Pancreas (tissue), 10 donors: ENCODE measurements at regions not wholly inside any gene's neighbourhood (a gene's known extent, or its start where the extent isn't known, plus 50 kb on each side); places are given as distances from the start of the nearest gene placed in this dataset.

Source experiments
- ATAC-seq, 4 donors: fragments of 200-7000 bp; cut with Tn5 transposase; one replicate each; pipeline versions ENCODE4 v1.8.0 to v1.9.1; 2020; ENCODE audit warnings: mild to moderate bottlenecking in 4 of 4, moderate library complexity in 4 of 4
- DNase-seq, 6 donors: peaks; one replicate each; pipeline ENCODE4 v3.0.0-alpha.2; 2020
- FAIRE-seq: peaks from 2 replicates; lab custom pipeline; 2012; peaks lifted over from hg19 to GRCh38; lab: Jason Lieb, UNC
- H3K27ac ChIP-seq, 4 donors: fragments of 200-600 bp; sonication (generic); 1 replicate in 3 of 4; 2 replicates in 1 of 4; pipeline versions ENCODE4 v1.5.0 to v1.8.0; 2020
- H3K27me3 ChIP-seq, 4 donors: fragments of 200-600 bp; one replicate each; pipeline ENCODE4 v1.8.0; 2021
- H3K36me3 ChIP-seq, 3 donors: fragments of 200-600 bp; sonication (generic) in 1 of 3; one replicate each; pipeline versions ENCODE4 v1.5.0 to v1.8.0; 2020 to 2021
- H3K4me1 ChIP-seq, 3 donors: fragments of 200-600 bp; one replicate each; pipeline ENCODE4 v1.8.0; 2021
- H3K4me3 ChIP-seq, 4 donors: fragments of 200-600 bp; sonication (generic) in 2 of 4; one replicate each; pipeline versions ENCODE4 v1.5.0 to v1.8.0; 2020 to 2021
- H3K9me3 ChIP-seq, 4 donors: fragments of 200-600 bp; one replicate each; pipeline ENCODE4 v1.8.0; 2021
- WGBS, 2 donors: extraction: QIAGEN DNeasy Blood & Tissue Kit; methylation state at CpG; one replicate each; pipeline ENCODE4 v1.1.7; 2013; 5-methylcytosine and 5-hydroxymethylcytosine counted together
- intact Hi-C, 3 donors: fragments of 100-400 bp; cut with DNase I; formaldehyde crosslinking; loops; one replicate each; pipeline versions ENCODE4 v1.11.1 to v1.14.2; 2022
- TF ChIP-seq, protein P1 (sequence below), 4 donors: fragments of 200-600 bp; sonication (generic) in 3 of 4; IDR thresholded peaks; one replicate each; pipeline versions ENCODE4 v1.5.0 to v1.8.0; 2021; ENCODE audit warnings: antibody characterized with exemption in 4 of 4
- donor health status: healthy with polysubstance abuse.
- donor health status: DM: no; HTN: no; CAD: no; lungs with moderate emphysema.
- donor health status: DM: no; HTN: no; CAD: no.
- donor health status: control.
- donor health status: control.
- donor health status: Bipolar disorder and iron deficiency.
- donor health status: DM: yes; HTN: yes; CAD: no.
- donor health status: DM: no; HTN: no; CAD: no.
- donor health status: DM: no; HTN: no; CAD: no.
- donor health status: DM: yes; HTN: yes; CAD: no.

DNA sequence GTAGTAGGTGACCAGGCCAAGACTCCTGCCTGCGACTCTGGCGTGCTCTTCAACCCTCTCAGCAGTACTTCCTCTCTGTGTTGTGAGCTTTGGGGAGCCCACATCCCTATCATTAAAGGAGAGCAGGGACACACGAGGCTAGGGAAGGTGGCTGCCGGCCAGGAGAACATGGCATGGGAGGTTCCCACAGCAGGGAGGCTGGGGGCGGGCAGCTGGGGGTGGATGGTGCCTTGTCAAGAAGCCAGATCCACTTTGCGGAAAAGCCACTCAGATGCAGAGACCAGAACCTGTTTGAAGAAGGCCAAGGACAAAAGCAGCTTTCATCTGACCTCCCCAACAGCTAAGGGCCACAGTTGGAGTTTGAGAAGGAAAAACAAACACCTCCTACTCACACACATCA, 198.6 kb downstream of the BCL11B start:
- Histone ChIP-seq H3K4me3 (no peak overlapping the region), H3K9me3 (no peaks in the 10 kb centered on the region), H3K27me3 (no peaks in the 10 kb centered on the region), H3K4me1 (no peaks in the 10 kb centered on the region), H3K36me3 (no peaks in the 10 kb centered on the region), H3K27ac (no peak overlapping the region)
- TF ChIP-seq, protein P1, sequence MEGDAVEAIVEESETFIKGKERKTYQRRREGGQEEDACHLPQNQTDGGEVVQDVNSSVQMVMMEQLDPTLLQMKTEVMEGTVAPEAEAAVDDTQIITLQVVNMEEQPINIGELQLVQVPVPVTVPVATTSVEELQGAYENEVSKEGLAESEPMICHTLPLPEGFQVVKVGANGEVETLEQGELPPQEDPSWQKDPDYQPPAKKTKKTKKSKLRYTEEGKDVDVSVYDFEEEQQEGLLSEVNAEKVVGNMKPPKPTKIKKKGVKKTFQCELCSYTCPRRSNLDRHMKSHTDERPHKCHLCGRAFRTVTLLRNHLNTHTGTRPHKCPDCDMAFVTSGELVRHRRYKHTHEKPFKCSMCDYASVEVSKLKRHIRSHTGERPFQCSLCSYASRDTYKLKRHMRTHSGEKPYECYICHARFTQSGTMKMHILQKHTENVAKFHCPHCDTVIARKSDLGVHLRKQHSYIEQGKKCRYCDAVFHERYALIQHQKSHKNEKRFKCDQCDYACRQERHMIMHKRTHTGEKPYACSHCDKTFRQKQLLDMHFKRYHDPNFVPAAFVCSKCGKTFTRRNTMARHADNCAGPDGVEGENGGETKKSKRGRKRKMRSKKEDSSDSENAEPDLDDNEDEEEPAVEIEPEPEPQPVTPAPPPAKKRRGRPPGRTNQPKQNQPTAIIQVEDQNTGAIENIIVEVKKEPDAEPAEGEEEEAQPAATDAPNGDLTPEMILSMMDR (IDR thresholded peaks at IDR 0.05), result no peak
- no peak for DNase-seq
- WGBS, 2 donors, result 37 to 38% methylated on average over 6 of the region's 6 CpGs
- ATAC-seq, result no peak
- FAIRE-seq, result no peak
- intact Hi-C loops, result no loop called here

DNA sequence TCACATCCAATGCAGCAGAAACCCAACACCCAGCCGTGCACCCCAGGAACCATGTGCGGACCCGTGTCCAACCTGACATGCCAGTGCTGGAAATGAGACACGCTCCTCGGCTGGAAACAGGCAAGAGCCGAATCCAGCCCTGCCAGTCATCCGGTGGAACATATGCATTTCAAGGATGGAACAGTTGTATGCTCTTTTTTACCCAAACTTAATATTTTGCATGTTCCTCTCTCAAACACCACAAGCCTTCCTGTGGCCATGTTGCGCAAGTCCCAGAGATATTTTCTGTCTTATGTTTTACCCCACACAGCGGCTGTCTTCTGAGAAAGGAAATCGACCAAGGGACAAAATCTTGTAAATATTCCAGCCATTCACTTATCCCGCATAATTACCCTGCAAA, 196.9 kb downstream of the BCL11B start:
- TF ChIP-seq, protein P1 (IDR thresholded peaks at IDR 0.05), result no peak
- Histone ChIP-seq H3K36me3 (no peaks in the 10 kb centered on the region), H3K9me3 (no peaks in the 10 kb centered on the region), H3K27me3 (no peaks in the 10 kb centered on the region), H3K4me1 (no peaks in the 10 kb centered on the region), H3K27ac (no peak overlapping the region), H3K4me3 (no peak overlapping the region)
- DNase-seq (no peak), FAIRE-seq (no peak), ATAC-seq (peak in 1 of 4 donors; percentile 15)
- 72 to 79% methylated on average over 11 of the region's 11 CpGs for WGBS, 2 donors
- intact Hi-C loops, result no loop called here

DNA sequence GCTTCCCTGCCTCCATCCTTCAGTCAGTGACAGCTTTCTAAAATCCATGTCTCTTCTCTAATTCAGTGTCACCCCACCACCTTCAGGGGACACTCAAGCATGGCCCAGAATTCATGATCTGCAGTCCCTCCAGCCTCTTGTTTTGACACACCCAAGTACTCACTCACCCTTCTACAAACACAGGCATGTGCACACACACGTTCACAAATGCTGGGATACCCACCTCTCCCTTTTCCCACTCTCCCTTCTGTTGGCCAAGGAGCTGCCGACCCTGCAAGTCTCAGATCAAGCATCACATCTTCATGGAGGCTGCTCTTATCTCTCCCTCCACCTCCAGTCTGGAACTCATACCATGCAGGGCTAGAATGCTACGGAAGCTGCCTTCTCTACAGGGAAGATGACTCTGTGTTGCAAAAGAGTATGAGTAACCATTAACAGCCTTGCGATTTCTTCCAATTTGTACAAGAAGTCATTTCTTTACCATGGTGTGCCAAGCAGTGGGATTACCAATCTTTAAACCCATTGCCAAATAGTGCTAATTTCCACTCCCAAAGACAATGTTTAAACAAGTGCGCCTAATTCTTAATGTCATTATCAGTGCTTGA, 196.1 kb downstream of the BCL11B start:
- DNase-seq (no peak), FAIRE-seq (no peak), ATAC-seq (peak in 1 of 4 donors; percentile 23)
- no peaks in the 10 kb centered on the region for H3K27me3 ChIP-seq
- no peaks in the 10 kb centered on the region for H3K36me3 ChIP-seq
- H3K4me3 ChIP-seq, result no peak overlapping the region
- no peak overlapping the region for H3K27ac ChIP-seq
- intact Hi-C loops, result no loop called here
- H3K9me3 ChIP-seq, result no peaks in the 10 kb centered on the region
- TF ChIP-seq, protein P1 (IDR thresholded peaks at IDR 0.05), result no peak
- WGBS, 2 donors, result 51 to 61% methylated on average over 5 of the region's 5 CpGs
- no peaks in the 10 kb centered on the region for H3K4me1 ChIP-seq

DNA sequence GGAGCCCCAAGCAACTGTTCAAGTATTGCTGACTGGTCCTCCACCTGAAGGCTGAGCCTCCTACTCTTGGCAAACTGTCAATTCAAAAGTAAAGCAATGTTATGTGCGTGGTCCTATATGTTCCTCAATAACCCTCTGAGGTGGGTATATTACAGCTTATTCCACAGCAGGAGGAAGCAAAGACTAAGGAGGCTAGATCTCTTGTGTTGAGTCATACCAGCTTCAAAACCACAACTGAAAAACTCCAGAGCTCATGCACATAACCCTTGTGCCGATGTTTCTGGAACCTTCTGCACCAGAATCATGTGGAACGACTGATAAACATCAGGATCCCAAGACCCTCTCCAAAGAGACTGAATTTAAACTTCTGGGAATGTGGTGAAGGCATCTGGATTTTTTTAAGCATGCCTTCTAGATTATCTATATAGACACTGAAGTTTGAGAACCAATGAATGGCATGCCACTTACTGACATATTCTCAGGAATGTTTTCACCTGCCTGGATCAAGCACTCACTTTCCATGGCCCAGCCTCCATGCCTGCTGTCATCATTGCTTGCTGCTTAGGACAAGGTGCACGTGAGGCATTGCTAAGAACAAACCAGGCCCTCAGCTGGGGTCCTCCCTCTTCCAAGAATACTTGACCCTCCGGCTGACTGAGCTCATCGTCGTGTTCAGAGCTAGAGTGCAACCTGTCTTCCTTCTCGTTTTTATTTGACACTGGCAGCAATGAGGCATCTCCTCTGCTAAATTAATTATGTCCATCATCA, 194.7 kb downstream of the BCL11B start:
- no peak for FAIRE-seq
- H3K27ac ChIP-seq, result no peak overlapping the region
- TF ChIP-seq, protein P1 (IDR thresholded peaks at IDR 0.05), result no peak
- 59 to 71% methylated on average over 8 of the region's 8 CpGs for WGBS, 2 donors
- H3K9me3 ChIP-seq, result no peaks in the 10 kb centered on the region
- intact Hi-C loops, result no loop called here
- H3K4me1 ChIP-seq, result no peaks in the 10 kb centered on the region
- H3K36me3 ChIP-seq, result no peaks in the 10 kb centered on the region
- H3K4me3 ChIP-seq, result no peak overlapping the region
- no peak for DNase-seq
- ATAC-seq, result no peak
- no peaks in the 10 kb centered on the region for H3K27me3 ChIP-seq

DNA sequence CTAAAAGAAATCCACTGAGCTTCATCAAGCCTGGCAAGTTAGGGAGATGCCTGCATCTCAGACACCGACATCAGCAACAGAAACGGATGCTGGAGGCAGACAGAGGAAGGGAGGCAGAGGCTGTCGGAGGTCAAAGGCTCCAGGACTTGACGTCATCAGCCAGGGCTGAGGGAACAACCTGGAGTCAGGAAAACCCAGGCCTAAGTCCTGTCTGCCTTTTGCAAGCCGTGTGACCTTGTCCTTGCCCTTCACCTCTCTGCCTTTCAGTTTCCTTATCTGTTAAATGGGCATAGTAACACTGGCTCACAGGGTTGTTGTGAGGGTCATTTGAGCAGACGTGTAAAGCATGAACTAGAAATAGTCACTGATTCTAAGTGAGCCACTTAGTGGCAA, 194.2 kb downstream of the BCL11B start:
- no peak for FAIRE-seq
- no peaks in the 10 kb centered on the region for H3K36me3 ChIP-seq
- 58 to 68% methylated on average over 6 of the region's 6 CpGs for WGBS, 2 donors
- TF ChIP-seq, protein P1 (IDR thresholded peaks at IDR 0.05), result no peak
- no peak for DNase-seq
- no peak overlapping the region for H3K4me3 ChIP-seq
- no peak for ATAC-seq
- intact Hi-C loops, result no loop called here
- no peaks in the 10 kb centered on the region for H3K4me1 ChIP-seq
- H3K27ac ChIP-seq, result no peak overlapping the region
- no peaks in the 10 kb centered on the region for H3K9me3 ChIP-seq
- H3K27me3 ChIP-seq, result no peaks in the 10 kb centered on the region
